NT2/D1 (cell line): ENCODE measurements at regions not wholly inside any gene's neighbourhood (a gene's known extent, or its start where the extent isn't known, plus 50 kb on each side); places are given as distances from the start of the nearest gene placed in this dataset.

Source experiments
- SUZ12 ChIP-seq: IDR thresholded peaks from 2 replicates; pipeline ENCODE4 v1.6.1; 2011; ENCODE audit not compliant: insufficient read length, insufficient read depth; ENCODE audit errors: extremely low read depth
- YY1 ChIP-seq: IDR thresholded peaks from 2 replicates; pipeline ENCODE4 v1.6.1; 2011; ENCODE audit not compliant: insufficient read length, insufficient read depth

DNA sequence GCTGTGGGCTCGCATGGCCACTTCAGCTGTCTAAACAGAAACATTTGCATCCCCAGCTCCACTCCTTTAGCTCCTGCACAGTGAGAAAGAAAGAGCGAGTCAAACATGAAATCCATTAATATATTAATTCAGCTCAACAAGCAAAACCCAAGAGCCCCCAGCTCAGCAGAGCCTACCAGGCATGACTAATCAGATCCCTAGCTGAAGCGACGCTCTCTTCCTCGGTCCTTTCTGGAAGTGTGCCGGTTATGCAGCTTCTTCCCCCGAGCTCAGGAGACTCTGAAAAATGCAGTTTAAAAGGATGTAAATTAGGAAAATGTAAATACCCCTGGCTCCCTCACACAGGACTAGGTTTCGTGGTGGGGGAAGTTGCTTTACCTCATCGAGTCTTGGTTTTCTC is 221.5 kb downstream of the ANKRD30B start:
- TF ChIP-seq YY1 (no peak), SUZ12 (no peak)
